ENCODE measurements at regions not wholly inside any gene's neighbourhood (a gene's known extent, or its start where the extent isn't known, plus 50 kb on each side); places are given as distances from the start of the nearest gene placed in this dataset.

DNA sequence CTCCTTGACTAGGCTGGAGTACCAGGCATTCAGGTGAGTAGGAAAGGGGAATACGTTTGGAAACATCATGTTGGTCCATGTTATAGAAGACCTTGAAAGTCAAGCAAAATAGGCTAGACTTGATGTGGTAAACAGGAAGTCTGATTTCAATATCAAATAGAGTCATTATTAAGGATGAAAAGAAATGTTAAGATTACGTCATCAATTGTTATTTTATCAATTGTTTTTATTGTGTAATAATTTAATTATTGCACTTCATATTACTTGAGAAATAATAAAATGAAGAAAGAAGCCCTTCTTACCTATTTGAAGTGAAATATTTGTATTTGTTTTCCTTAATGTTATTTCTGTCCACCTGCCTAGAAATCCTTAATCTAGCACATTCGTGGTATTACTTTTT is 361.0 kb upstream of the HAND2 start:
- TF ChIP-seq, protein P1, sequence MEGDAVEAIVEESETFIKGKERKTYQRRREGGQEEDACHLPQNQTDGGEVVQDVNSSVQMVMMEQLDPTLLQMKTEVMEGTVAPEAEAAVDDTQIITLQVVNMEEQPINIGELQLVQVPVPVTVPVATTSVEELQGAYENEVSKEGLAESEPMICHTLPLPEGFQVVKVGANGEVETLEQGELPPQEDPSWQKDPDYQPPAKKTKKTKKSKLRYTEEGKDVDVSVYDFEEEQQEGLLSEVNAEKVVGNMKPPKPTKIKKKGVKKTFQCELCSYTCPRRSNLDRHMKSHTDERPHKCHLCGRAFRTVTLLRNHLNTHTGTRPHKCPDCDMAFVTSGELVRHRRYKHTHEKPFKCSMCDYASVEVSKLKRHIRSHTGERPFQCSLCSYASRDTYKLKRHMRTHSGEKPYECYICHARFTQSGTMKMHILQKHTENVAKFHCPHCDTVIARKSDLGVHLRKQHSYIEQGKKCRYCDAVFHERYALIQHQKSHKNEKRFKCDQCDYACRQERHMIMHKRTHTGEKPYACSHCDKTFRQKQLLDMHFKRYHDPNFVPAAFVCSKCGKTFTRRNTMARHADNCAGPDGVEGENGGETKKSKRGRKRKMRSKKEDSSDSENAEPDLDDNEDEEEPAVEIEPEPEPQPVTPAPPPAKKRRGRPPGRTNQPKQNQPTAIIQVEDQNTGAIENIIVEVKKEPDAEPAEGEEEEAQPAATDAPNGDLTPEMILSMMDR (IDR thresholded peaks at IDR 0.05): no peak
- no peak for TF ChIP-seq EZH2phosphoT487 (IDR thresholded peaks at IDR 0.05)
